ENCODE measurements at regions not wholly inside any gene's neighbourhood (a gene's known extent, or its start where the extent isn't known, plus 50 kb on each side); places are given as distances from the start of the nearest gene placed in this dataset.

- no peak for TF ChIP-seq ATF2 (tag by site-specific recombination; IDR thresholded peaks at IDR 0.05; ENCODE audit: low read depth)
- no peak for TF ChIP-seq ZNF18 (tag by site-specific recombination; IDR thresholded peaks at IDR 0.05)
- no peak for TF ChIP-seq ZNF175 (tag by site-specific recombination; IDR thresholded peaks at IDR 0.05)
- no peak for TF ChIP-seq ZBTB1 (tag by site-specific recombination; IDR thresholded peaks at IDR 0.05)
- no peak for TF ChIP-seq HOXA7 (CRISPR knock-in tag; IDR thresholded peaks at IDR 0.05; ENCODE audit: borderline replicate concordance)
These were observed 369.7 kb upstream of the AKR1E2 start for GRCh38 chr10:4456279-4456678.
